ENCODE measurements at regions not wholly inside any gene's neighbourhood (a gene's known extent, or its start where the extent isn't known, plus 50 kb on each side); places are given as distances from the start of the nearest gene placed in this dataset.

GRCh38 chr3:8400911-8401310 lies 100.7 kb upstream of the LMCD1 start:
- Mint-ChIP-seq H3K27ac (no peak overlapping the region), H3K27me3 (ENCODE audit: low read depth) (no peaks in the 10 kb centered on the region), H3K9me3 (peaks cover 2 to 6% of the 10 kb centered on the region in 2 donors), H3K4me3 (no peak overlapping the region), H3K36me3 (ENCODE audit: insufficient read depth in 2 of 2) (peaks cover 0 to 2% of the 10 kb centered on the region in 2 donors), H3K4me1 (ENCODE audit: low read depth) (no peaks in the 10 kb centered on the region)
- ATAC-seq (replicated peaks in 1 of 2): no peak
- no peak for DNase-seq

- H3K4me3 Mint-ChIP-seq: no peak overlapping the region
- peaks cover 3 to 11% of the 10 kb centered on the region in 2 donors for H3K9me3 Mint-ChIP-seq
- H3K4me1 Mint-ChIP-seq (ENCODE audit: low read depth): no peaks in the 10 kb centered on the region
- ATAC-seq (replicated peaks in 1 of 2) (no peak), DNase-seq (no peak)
- H3K27me3 Mint-ChIP-seq (ENCODE audit: low read depth): no peaks in the 10 kb centered on the region
- H3K36me3 Mint-ChIP-seq (ENCODE audit: insufficient read depth in 2 of 2): peaks cover 0 to 4% of the 10 kb centered on the region in 2 donors
- no peak overlapping the region for H3K27ac Mint-ChIP-seq
These were observed 97.6 kb upstream of the LMCD1 start for GRCh38 chr3:8403996-8404395.

- no peak overlapping the region for H3K27ac Mint-ChIP-seq
- H3K4me1 Mint-ChIP-seq (ENCODE audit: low read depth): no peaks in the 10 kb centered on the region
- peaks cover 3 to 11% of the 10 kb centered on the region in 2 donors for H3K9me3 Mint-ChIP-seq
- ATAC-seq (replicated peaks in 1 of 2): no peak
- H3K36me3 Mint-ChIP-seq (ENCODE audit: insufficient read depth in 2 of 2): peaks cover 0 to 4% of the 10 kb centered on the region in 2 donors
- no peak overlapping the region for H3K4me3 Mint-ChIP-seq
- H3K27me3 Mint-ChIP-seq (ENCODE audit: low read depth): no peaks in the 10 kb centered on the region
- no peak for DNase-seq
These were observed 96.5 kb upstream of the LMCD1 start for GRCh38 chr3:8405144-8405543.

- Mint-ChIP-seq H3K36me3 (ENCODE audit: insufficient read depth in 2 of 2) (peaks cover 0 to 4% of the 10 kb centered on the region in 2 donors), H3K9me3 (peaks cover 3 to 11% of the 10 kb centered on the region in 2 donors), H3K4me1 (ENCODE audit: low read depth) (no peaks in the 10 kb centered on the region), H3K27me3 (ENCODE audit: low read depth) (no peaks in the 10 kb centered on the region), H3K4me3 (no peak overlapping the region), H3K27ac (no peak overlapping the region)
- DNase-seq (no peak), ATAC-seq (replicated peaks in 1 of 2) (no peak)
These were observed 95.1 kb upstream of the LMCD1 start for GRCh38 chr3:8406479-8406878.

- H3K4me1 Mint-ChIP-seq (ENCODE audit: low read depth): no peaks in the 10 kb centered on the region
- H3K9me3 Mint-ChIP-seq: no peaks in the 10 kb centered on the region
- no peaks in the 10 kb centered on the region for H3K36me3 Mint-ChIP-seq (ENCODE audit: insufficient read depth in 2 of 2)
- no peak overlapping the region for H3K27ac Mint-ChIP-seq
- no peak overlapping the region for H3K4me3 Mint-ChIP-seq
- no peaks in the 10 kb centered on the region for H3K27me3 Mint-ChIP-seq (ENCODE audit: low read depth)
- no peak for ATAC-seq (replicated peaks in 1 of 2)
- no peak for DNase-seq
These were observed 88.2 kb upstream of the LMCD1 start for GRCh38 chr3:8413337-8413926.

- Mint-ChIP-seq H3K36me3 (ENCODE audit: insufficient read depth in 2 of 2) (no peaks in the 10 kb centered on the region), H3K27me3 (ENCODE audit: low read depth) (no peaks in the 10 kb centered on the region), H3K27ac (no peak overlapping the region), H3K9me3 (no peaks in the 10 kb centered on the region), H3K4me1 (ENCODE audit: low read depth) (no peaks in the 10 kb centered on the region), H3K4me3 (no peak overlapping the region)
- DNase-seq (peak in 1 of 2 donors; percentile 3), ATAC-seq (replicated peaks in 1 of 2) (no peak)
These were observed 84.7 kb upstream of the LMCD1 start for GRCh38 chr3:8416965-8417364.

- Mint-ChIP-seq H3K27ac (no peak overlapping the region), H3K4me3 (no peak overlapping the region), H3K36me3 (ENCODE audit: insufficient read depth in 2 of 2) (peaks cover 0 to 1% of the 10 kb centered on the region in 2 donors), H3K9me3 (peaks cover 0 to 2% of the 10 kb centered on the region in 2 donors), H3K4me1 (ENCODE audit: low read depth) (no peaks in the 10 kb centered on the region), H3K27me3 (ENCODE audit: low read depth) (no peaks in the 10 kb centered on the region)
- no peak for ATAC-seq (replicated peaks in 1 of 2)
- no peak for DNase-seq
These were observed 81.0 kb upstream of the LMCD1 start for GRCh38 chr3:8420612-8421011.

- H3K4me1 Mint-ChIP-seq (ENCODE audit: low read depth): no peaks in the 10 kb centered on the region
- H3K27ac Mint-ChIP-seq: no peak overlapping the region
- peaks cover 0 to 2% of the 10 kb centered on the region in 2 donors for H3K9me3 Mint-ChIP-seq
- H3K4me3 Mint-ChIP-seq: no peak overlapping the region
- H3K36me3 Mint-ChIP-seq (ENCODE audit: insufficient read depth in 2 of 2): peaks cover 0 to 1% of the 10 kb centered on the region in 2 donors
- H3K27me3 Mint-ChIP-seq (ENCODE audit: low read depth): no peaks in the 10 kb centered on the region
- ATAC-seq (replicated peaks in 1 of 2) (no peak), DNase-seq (peak in 1 of 2 donors; percentile 2)
These were observed 80.4 kb upstream of the LMCD1 start for GRCh38 chr3:8421267-8421666.

- peaks cover 0 to 2% of the 10 kb centered on the region in 2 donors for H3K9me3 Mint-ChIP-seq
- no peak overlapping the region for H3K4me3 Mint-ChIP-seq
- no peaks in the 10 kb centered on the region for H3K4me1 Mint-ChIP-seq (ENCODE audit: low read depth)
- H3K27ac Mint-ChIP-seq: no peak overlapping the region
- DNase-seq (no peak), ATAC-seq (replicated peaks in 1 of 2) (no peak)
- H3K27me3 Mint-ChIP-seq (ENCODE audit: low read depth): no peaks in the 10 kb centered on the region
- H3K36me3 Mint-ChIP-seq (ENCODE audit: insufficient read depth in 2 of 2): peaks cover 0 to 1% of the 10 kb centered on the region in 2 donors
These were observed 79.9 kb upstream of the LMCD1 start for GRCh38 chr3:8421711-8422110.

- ATAC-seq (replicated peaks in 1 of 2): no peak
- H3K27me3 Mint-ChIP-seq (ENCODE audit: low read depth): no peaks in the 10 kb centered on the region
- DNase-seq: no peak
- H3K27ac Mint-ChIP-seq: no peak overlapping the region
- no peak overlapping the region for H3K4me3 Mint-ChIP-seq
- H3K36me3 Mint-ChIP-seq (ENCODE audit: insufficient read depth in 2 of 2): peaks cover 0 to 1% of the 10 kb centered on the region in 2 donors
- H3K4me1 Mint-ChIP-seq (ENCODE audit: low read depth): no peaks in the 10 kb centered on the region
- H3K9me3 Mint-ChIP-seq: peaks cover 0 to 2% of the 10 kb centered on the region in 2 donors
These were observed 78.3 kb upstream of the LMCD1 start for GRCh38 chr3:8423307-8423706.

GRCh38 chr3:8424281-8424680 lies 77.3 kb upstream of the LMCD1 start:
- DNase-seq (no peak), ATAC-seq (replicated peaks in 1 of 2) (no peak)
- peaks cover 0 to 1% of the 10 kb centered on the region in 2 donors for H3K36me3 Mint-ChIP-seq (ENCODE audit: insufficient read depth in 2 of 2)
- H3K9me3 Mint-ChIP-seq: peaks cover 0 to 2% of the 10 kb centered on the region in 2 donors
- H3K4me1 Mint-ChIP-seq (ENCODE audit: low read depth): no peaks in the 10 kb centered on the region
- H3K27ac Mint-ChIP-seq: no peak overlapping the region
- no peaks in the 10 kb centered on the region for H3K27me3 Mint-ChIP-seq (ENCODE audit: low read depth)
- H3K4me3 Mint-ChIP-seq: no peak overlapping the region

- DNase-seq (no peak), ATAC-seq (replicated peaks in 1 of 2) (no peak)
- Mint-ChIP-seq H3K27me3 (ENCODE audit: low read depth) (no peaks in the 10 kb centered on the region), H3K9me3 (no peaks in the 10 kb centered on the region), H3K36me3 (ENCODE audit: insufficient read depth in 2 of 2) (no peaks in the 10 kb centered on the region), H3K4me3 (no peak overlapping the region), H3K27ac (no peak overlapping the region), H3K4me1 (ENCODE audit: low read depth) (no peaks in the 10 kb centered on the region)
These were observed 64.8 kb upstream of the LMCD1 start for GRCh38 chr3:8436661-8437287.

- Mint-ChIP-seq H3K4me3 (no peak overlapping the region), H3K36me3 (ENCODE audit: insufficient read depth in 2 of 2) (no peaks in the 10 kb centered on the region), H3K27me3 (ENCODE audit: low read depth) (no peaks in the 10 kb centered on the region), H3K27ac (no peak overlapping the region), H3K9me3 (no peaks in the 10 kb centered on the region), H3K4me1 (ENCODE audit: low read depth) (no peaks in the 10 kb centered on the region)
- ATAC-seq (replicated peaks in 1 of 2): no peak
- no peak for DNase-seq
These were observed 63.0 kb upstream of the LMCD1 start for GRCh38 chr3:8438507-8439079.

Data from activated T-cell treated with anti-CD3 and anti-CD28 coated beads, Interleukin-2, amount 50 U/mL, for 72 hours (primary cell).